ENCODE measurements at regions not wholly inside any gene's neighbourhood (a gene's known extent, or its start where the extent isn't known, plus 50 kb on each side); places are given as distances from the start of the nearest gene placed in this dataset.

GRCh38 chr16:56122251-56122650, 69.0 kb upstream of the GNAO1 start:
- H3K27ac ChIP-seq: no peak overlapping the region
- TF ChIP-seq, protein P1, sequence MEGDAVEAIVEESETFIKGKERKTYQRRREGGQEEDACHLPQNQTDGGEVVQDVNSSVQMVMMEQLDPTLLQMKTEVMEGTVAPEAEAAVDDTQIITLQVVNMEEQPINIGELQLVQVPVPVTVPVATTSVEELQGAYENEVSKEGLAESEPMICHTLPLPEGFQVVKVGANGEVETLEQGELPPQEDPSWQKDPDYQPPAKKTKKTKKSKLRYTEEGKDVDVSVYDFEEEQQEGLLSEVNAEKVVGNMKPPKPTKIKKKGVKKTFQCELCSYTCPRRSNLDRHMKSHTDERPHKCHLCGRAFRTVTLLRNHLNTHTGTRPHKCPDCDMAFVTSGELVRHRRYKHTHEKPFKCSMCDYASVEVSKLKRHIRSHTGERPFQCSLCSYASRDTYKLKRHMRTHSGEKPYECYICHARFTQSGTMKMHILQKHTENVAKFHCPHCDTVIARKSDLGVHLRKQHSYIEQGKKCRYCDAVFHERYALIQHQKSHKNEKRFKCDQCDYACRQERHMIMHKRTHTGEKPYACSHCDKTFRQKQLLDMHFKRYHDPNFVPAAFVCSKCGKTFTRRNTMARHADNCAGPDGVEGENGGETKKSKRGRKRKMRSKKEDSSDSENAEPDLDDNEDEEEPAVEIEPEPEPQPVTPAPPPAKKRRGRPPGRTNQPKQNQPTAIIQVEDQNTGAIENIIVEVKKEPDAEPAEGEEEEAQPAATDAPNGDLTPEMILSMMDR (IDR thresholded peaks at IDR 0.05): no peak
- ATAC-seq (ENCODE audit: insufficient number of reproducible peaks, low FRiP score, low read depth) (no peak), DNase-seq (ENCODE audit: low spot score) (no peak)
- no peaks in the 10 kb centered on the region for H3K9me3 ChIP-seq
- H3K4me3 ChIP-seq: no peak overlapping the region
- no peaks in the 10 kb centered on the region for H3K4me1 ChIP-seq (ENCODE audit: control insufficient read depth in 1 of 2, low read depth in 2 of 2)
- H3K36me3 ChIP-seq: no peaks in the 10 kb centered on the region
- H3K27me3 ChIP-seq (replicated peaks; ENCODE audit: insufficient read depth): no peaks in the 10 kb centered on the region

DNA sequence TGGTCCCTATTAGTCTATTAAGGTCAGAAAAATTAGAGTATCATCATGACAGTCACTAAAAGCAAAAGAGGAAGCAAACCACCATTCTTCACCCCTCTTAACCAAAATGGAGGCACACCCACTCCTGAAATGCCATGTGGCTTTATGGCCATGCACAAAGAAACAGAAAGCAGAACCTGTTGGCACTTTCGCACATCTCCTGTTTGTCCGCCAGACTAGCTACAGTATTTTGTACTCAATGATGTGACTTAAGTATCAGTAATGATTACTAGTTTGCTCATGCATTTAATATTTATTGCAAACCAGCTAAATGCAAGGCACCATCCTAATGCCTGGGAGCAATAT, 70.2 kb upstream of the GNAO1 start:
- ATAC-seq (ENCODE audit: insufficient number of reproducible peaks, low FRiP score, low read depth) (no peak), DNase-seq (ENCODE audit: low spot score) (no peak)
- Histone ChIP-seq H3K9me3 (no peaks in the 10 kb centered on the region), H3K4me3 (no peak overlapping the region), H3K27me3 (replicated peaks; ENCODE audit: insufficient read depth) (no peaks in the 10 kb centered on the region), H3K27ac (no peak overlapping the region), H3K4me1 (ENCODE audit: control insufficient read depth in 1 of 2, low read depth in 2 of 2) (no peaks in the 10 kb centered on the region), H3K36me3 (no peaks in the 10 kb centered on the region)
- TF ChIP-seq, protein P1 (IDR thresholded peaks at IDR 0.05): no peak

DNA sequence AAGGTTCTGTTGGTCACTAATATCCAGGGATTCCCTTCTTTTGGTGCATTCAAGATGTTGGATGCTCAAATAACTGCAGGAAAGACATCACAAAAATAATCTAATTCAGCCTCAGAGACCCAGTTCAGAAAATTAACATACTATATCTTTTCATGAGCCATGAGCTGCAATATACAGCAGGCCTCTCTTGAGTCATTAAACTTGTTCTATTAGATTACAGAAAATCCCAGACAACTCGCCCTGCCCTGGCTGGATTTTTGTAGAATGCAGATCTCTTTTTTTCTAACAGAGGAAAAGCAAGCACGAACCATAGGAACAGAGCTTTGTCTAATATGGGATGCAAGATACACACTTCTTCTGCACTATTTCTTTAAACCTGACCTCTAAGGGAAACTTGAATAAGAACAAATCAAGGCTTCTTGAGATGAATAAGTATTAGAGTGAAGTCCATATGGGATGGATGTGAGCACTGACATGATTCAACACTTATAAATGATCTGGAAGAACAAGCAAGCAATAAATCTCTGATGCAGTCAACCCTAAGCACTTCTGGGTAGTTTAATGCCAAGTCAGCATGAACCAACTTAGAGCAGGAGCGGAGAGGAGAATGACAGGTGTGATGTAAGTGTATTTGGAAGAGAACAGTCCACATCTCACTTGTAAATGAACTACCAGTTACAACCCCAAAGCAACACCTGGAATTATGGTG, 70.7 kb upstream of the GNAO1 start:
- Histone ChIP-seq H3K4me3 (no peak overlapping the region), H3K27ac (no peak overlapping the region), H3K36me3 (no peaks in the 10 kb centered on the region), H3K9me3 (no peaks in the 10 kb centered on the region), H3K4me1 (ENCODE audit: control insufficient read depth in 1 of 2, low read depth in 2 of 2) (no peaks in the 10 kb centered on the region), H3K27me3 (replicated peaks; ENCODE audit: insufficient read depth) (no peaks in the 10 kb centered on the region)
- ATAC-seq (ENCODE audit: insufficient number of reproducible peaks, low FRiP score, low read depth) (no peak), DNase-seq (ENCODE audit: low spot score) (no peak)
- TF ChIP-seq, protein P1 (IDR thresholded peaks at IDR 0.05): no peak

DNA sequence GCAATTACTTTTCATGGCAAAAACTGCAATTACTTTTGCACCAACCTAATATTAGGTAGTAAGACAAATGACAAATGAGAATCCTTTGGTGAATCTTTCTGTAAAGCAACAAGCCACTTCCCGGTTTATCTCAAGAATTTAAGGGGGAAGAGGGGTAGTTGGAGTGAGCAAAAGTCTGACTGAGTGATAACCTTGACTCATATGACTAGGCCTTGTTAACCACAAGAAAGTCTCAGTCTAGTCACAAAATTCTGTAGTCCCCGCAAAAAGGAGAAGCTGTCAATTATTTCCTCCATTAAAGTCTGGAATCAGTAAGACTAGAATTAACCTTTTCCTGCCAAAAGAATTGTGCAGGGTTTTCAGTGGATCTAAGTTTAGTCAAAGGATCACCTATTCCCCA, 72.2 kb upstream of the GNAO1 start:
- H3K4me1 ChIP-seq (ENCODE audit: control insufficient read depth in 1 of 2, low read depth in 2 of 2): no peaks in the 10 kb centered on the region
- H3K27ac ChIP-seq: no peak overlapping the region
- H3K27me3 ChIP-seq (replicated peaks; ENCODE audit: insufficient read depth): no peaks in the 10 kb centered on the region
- H3K9me3 ChIP-seq: no peaks in the 10 kb centered on the region
- no peaks in the 10 kb centered on the region for H3K36me3 ChIP-seq
- DNase-seq (ENCODE audit: low spot score): no peak
- no peak overlapping the region for H3K4me3 ChIP-seq
- TF ChIP-seq, protein P1 (IDR thresholded peaks at IDR 0.05): no peak
- ATAC-seq (ENCODE audit: insufficient number of reproducible peaks, low FRiP score, low read depth): no peak

GRCh38 chr16:56116577-56116964, 74.7 kb upstream of the GNAO1 start:
- H3K9me3 ChIP-seq: no peaks in the 10 kb centered on the region
- no peaks in the 10 kb centered on the region for H3K27me3 ChIP-seq (replicated peaks; ENCODE audit: insufficient read depth)
- ATAC-seq (ENCODE audit: insufficient number of reproducible peaks, low FRiP score, low read depth) (no peak), DNase-seq (ENCODE audit: low spot score) (no peak)
- no peaks in the 10 kb centered on the region for H3K4me1 ChIP-seq (ENCODE audit: control insufficient read depth in 1 of 2, low read depth in 2 of 2)
- TF ChIP-seq, protein P1 (IDR thresholded peaks at IDR 0.05): no peak
- no peak overlapping the region for H3K27ac ChIP-seq
- no peak overlapping the region for H3K4me3 ChIP-seq
- H3K36me3 ChIP-seq: no peaks in the 10 kb centered on the region
